ENCODE measurements at regions not wholly inside any gene's neighbourhood (a gene's known extent, or its start where the extent isn't known, plus 50 kb on each side); places are given as distances from the start of the nearest gene placed in this dataset.
"Not testable (repeated sequence)": the region's sequence is repeated elsewhere in the genome, so short reads cannot be mapped to it uniquely, and the experiment has no call there.

DNA sequence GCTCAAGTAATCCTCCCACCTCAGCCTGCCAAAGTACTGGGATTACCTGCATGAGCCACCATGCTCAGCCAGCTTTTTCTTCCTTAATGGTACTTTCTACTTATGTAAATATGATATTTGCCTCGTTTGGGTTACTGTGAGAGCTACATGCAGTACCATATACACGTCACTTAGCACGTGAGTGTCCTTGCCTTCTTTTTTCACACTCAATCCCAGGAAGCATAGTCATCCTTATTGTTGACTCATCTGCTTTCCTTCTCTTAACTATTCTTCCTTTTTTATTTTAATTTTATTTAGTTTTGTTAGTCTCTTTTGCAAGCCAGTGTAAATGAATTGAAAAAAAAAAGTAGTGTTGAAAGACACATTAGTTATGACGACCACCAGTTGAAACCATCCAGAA is 205.9 kb downstream of the HIPK3 start:
- no peak for DNase-seq (ENCODE audit: low spot score)

DNA sequence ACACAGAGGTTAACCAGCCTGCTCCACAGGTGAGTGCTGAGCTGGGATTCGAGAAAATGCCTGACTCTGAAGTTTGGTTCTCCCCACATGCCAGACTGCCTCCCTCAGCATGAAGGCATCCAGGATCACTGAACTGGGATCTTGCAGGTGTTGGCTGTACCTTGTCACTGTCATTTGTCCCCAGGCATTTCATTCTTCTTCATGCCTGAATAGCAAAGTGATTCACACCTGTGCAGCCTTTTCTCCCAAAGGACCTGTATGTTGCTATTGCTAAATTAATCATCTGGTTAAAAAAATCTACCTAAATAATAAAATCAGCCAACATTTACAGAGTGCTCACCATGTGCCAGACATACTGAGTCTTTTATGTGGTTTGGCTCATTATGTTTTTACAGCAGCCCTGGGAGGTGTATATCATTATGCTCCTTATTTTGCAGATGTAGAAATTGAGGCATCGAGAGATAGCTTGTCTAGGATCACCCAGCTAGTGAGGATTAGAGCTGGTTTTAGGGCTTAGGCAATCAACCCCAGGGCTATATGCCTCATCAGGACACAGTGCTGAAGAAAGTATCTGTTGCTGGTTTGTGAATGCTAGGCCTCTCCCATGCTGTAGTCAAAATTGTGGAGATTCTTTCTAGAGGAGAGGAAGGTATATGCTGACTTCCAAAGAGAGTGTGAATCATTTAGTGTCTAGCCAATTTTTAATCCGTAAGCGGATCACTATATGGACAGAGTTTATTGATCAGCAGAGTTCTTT is 204.4 kb downstream of the HIPK3 start:
- no peak for DNase-seq (ENCODE audit: low spot score)

DNA sequence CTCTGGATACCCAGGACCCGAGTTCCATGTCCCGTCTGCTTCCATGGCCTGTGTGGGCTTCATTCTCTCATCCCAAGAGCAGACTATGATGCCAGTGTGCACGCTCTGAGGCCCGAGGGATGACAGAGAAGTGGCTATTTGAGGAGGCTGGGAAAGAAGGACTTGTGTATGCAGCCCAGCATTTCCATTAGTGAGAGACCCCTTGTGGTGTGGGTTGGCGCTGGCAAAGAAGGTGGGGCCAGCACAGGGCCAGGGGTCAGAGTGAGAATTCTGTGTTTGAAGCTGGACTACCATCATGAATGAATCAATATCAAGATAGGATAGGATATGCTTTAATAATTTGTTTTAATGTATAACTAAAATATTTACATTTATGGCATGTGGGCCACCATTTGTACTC is 200.8 kb downstream of the HIPK3 start:
- no peak for DNase-seq (ENCODE audit: low spot score)

DNA sequence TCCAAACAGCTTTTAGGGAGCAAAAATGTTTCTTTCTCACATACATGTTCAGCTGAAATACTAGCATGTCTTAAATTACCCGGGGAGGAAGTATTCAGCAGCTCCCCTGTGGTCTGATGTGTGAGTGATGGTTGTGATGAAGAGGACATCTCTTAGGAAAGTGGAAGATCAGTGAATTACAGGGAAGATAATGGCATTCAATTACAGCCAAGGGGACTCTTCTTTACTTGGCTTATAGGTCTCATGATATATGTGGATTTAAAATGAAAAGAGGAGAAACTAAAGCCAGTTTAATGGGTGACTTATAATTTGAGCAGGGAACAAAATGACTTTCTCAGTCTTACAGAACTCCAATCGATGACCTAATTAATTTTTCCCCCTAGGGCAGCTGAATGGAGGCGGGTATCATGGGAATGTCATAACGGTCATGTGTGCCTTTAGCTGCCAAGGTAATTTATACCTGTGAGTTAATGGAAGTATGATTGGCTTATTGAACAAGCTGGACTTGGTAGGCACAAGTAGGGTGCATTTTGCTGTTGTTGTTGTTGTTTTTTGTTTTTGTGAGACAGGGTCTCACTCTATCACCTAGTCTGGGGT is 198.8 kb downstream of the HIPK3 start:
- DNase-seq (ENCODE audit: low spot score) = no peak

- no peak for DNase-seq (ENCODE audit: low spot score)
These were observed 197.1 kb downstream of the HIPK3 start for GRCh38 chr11:33454264-33454663.

DNA sequence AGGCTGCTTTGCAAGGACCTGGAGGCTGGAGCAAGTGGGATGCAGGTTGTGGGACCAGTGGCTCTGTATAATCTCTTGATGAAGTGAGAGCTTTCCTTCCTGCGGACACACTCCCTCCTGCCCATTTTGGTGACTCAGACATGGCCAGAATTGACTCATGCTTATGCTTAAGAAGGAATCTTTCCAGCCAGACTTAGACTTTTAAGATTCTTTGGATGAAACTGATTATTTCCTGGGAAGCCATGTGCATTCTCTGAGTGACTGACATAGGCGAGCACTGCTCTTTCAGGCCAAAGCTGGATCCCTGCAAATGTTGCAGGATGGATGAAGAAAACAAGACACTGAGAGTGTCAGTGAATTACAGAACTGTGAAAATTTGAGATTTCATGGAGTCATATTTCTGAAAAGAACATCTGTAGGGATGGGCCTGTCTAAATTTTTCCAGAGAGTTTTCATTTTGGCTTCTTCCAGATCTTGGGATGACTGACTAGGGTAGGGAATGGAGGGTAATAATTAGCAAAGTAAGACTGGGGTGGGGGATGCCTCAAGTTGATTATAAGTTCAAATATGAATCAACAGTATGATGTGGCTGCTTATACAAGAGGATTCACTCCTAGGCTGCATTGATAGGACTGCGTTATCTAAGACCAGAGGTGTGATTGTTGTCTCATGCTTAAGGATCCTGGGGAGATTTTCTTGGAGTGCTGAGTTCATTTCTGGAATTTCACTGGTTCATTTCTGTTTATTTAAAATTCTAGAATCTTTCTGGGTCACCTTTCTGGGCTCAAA is 195.8 kb downstream of the HIPK3 start:
- no peak for DNase-seq (ENCODE audit: low spot score)

DNA sequence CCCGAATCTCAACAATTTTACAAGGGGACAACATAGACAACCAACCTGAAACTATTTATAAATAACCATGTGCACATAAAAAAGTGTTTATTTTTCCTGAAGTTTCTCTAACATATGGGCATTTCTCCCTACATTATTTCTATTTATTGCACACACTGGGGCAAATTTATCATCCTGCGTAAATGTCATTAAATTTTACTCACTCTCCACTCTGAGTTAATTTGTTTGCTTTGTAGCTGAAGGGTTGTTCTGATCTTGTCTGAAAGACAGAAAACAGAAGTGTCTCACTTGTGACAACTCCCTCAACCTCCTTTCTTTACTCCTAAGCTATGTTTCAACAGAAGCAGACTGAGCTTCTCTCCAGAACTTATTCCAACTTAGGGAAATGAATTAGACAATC is 194.2 kb downstream of the HIPK3 start:
- DNase-seq (ENCODE audit: low spot score) = no peak

GRCh38 chr11:33449798-33450197 is 192.6 kb downstream of the HIPK3 start:
- no peak for DNase-seq (ENCODE audit: low spot score)

GRCh38 chr11:33448461-33449130 is 191.4 kb downstream of the HIPK3 start:
- no peak for DNase-seq (ENCODE audit: low spot score)

- no peak for DNase-seq (ENCODE audit: low spot score)
These were observed 188.6 kb downstream of the HIPK3 start for GRCh38 chr11:33445761-33446161.

GRCh38 chr11:33444835-33445594 is 187.8 kb downstream of the HIPK3 start:
- DNase-seq (ENCODE audit: low spot score) = no peak

DNA sequence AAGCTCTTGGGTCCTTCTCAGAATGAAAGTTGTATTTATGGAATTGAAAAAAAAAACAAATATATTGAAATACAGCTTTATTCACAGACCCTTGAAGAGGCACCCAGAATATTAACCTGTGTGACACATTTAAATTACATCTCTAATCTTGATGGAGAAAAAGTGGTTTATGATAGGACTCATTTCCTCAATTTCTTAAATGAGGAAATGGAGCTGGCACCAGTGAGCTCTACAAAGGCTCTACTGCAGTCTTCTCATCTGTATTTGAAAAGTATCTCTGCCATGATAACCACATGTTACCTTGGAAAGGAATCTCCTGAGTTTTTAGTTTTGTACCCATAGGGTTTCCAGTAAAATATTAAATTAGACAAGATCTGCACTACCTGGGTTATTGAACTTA is 186.5 kb downstream of the HIPK3 start:
- no peak for DNase-seq (ENCODE audit: low spot score)

DNA sequence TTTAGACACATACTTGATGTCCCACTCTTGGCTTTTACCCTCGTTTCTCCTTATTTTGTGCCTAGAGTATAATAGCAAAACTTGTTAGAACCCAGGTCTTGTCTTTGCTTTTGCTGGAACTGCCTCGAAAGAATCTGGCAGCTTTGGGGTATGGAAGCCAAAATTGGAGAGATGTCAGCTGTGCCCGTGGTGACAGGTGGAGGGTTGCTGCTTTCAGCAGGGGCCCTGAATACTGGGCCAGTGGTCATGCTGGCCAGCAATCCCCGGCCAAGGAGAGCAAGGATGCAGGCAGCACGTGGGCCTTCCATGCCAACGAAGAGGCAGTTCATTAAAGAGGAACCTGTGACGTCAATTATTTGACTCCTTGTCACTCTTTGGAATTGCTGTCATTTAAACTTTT is 181.1 kb downstream of the HIPK3 start:
- DNase-seq (ENCODE audit: low spot score) = no peak

DNA sequence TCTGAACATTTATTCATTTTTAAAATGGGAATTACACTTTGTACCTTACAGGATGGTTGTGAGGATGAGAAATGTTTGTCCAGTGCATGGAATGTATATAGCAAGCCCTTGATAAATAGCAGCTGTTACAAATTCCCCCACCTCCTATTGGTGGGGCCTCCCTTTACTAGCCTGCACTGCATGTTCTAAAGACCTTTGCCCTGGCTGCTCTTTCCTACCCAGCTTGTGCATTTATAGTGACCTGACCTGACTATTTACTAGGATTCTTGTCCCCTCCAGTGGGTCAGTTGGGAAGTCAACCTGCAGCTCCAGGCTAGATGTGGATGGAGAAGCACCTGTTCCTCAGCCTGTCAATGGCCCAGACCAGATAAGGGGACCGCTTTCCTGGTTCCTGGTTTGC is 180.3 kb downstream of the HIPK3 start:
- DNase-seq (ENCODE audit: low spot score) = no peak

- DNase-seq (ENCODE audit: low spot score) = no peak
These were observed 178.0 kb downstream of the HIPK3 start for GRCh38 chr11:33435216-33435615.

DNA sequence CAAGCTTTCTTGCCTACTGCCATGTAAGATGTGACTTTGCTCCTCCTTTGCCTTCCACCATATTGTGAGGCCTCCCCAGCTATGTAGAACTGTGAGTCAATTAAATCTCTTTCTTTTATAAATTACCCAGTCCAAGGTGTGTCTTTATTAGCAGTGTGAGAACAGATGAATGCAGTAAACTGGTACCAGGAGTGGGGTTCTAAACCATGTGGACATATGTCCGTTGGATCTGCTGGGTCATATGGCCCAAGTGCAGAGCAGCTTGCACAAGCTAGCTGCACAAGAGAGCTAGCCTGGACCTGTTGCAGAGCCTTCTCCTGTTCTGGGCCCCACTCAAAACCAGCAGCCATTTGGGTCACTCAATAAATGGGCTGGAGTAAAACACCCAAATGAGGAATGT is 177.1 kb downstream of the HIPK3 start:
- DNase-seq (ENCODE audit: low spot score) = no peak

DNA sequence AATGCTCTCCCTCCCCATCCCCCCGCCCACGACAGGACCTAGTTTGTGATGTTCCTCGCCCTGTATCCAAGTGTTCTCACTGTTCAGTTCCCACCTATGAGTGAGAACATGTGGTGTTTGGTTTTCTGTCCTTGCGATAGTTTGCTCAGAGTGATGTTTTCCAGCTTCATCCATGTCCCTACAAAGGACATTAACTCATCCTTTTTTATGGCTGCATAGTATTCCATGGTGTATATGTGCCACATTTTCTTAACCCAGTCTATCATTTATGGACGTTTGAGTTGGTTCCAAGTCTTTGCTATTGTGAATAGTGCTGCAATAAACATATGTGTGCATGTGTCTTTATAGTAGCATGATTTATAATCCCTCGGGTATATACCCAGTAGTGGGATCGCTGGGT is 171.3 kb downstream of the HIPK3 start:
- not testable (repeated sequence) for DNase-seq (ENCODE audit: low spot score)

GRCh38 chr11:33420959-33421566 is 163.9 kb downstream of the HIPK3 start:
- no peak for DNase-seq (ENCODE audit: low spot score)

DNA sequence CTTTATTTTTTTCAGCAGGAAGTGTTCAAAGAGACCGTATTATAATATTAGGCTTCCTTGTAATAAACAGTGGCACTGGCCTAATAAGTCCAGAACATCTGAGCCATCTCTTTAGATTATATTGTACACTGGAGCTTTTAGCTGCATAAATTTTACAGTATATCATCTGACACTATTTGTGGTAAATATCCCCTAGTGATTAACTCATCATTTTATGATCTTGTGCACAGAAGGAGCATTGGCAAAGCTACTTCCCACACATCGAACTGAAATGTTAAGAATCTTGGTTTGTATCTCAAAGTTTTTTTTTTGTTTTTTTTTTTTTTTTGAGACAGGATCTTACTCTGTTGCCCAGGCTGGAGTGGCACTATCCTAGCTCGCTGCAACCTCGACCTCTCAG is 162.7 kb downstream of the HIPK3 start:
- DNase-seq (ENCODE audit: low spot score) = no peak

DNA sequence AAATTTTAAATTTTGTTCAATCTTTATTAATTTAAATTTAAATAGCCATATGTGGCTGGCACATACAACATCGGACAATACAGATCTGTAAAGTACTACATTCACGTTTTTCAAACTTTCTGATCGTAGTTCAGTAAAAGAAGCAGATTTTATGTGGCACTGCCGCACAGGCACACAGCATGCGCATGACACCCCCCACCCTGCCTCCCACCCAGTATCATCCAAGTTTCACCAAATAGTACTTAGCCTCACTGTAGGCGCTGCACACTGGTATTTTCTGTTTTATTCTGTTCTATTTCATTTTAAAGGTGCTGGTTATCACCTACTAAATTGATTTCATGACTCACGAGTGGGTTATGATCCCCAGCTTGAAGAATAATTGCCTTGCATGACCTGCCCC is 159.9 kb downstream of the HIPK3 start:
- DNase-seq (ENCODE audit: low spot score) = no peak

DNA sequence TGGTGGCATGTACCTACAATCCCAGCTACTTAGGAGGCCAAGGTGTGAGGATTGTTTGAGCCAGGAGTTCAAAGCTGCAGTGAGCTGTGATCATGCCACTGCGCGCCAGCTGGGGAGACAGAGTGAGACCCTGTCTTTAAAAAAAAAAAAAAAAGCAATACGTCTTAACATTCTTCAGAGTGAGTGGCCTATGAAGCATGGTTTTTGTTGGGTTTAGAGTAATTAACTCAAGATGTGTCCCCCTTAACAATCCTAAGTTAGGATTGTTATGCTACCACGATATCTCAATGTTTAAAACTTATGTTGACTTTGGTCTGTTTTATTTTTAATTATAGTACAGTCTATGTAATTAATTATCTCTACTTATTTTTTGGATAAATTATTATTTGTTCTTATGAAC is 156.1 kb downstream of the HIPK3 start:
- DNase-seq (ENCODE audit: low spot score) = no peak

GRCh38 chr11:33412241-33412640 is 155.1 kb downstream of the HIPK3 start:
- no peak for DNase-seq (ENCODE audit: low spot score)
